NCI-H2227 (cell line): ENCODE measurements at regions not wholly inside any gene's neighbourhood (a gene's known extent, or its start where the extent isn't known, plus 50 kb on each side); places are given as distances from the start of the nearest gene placed in this dataset.

Source experiments
- DNase-seq: peaks from one replicate; lab custom pipeline; 2025; ENCODE audit not compliant: unreplicated experiment; lab: John Stamatoyannopoulos, UW

- no peak for DNase-seq
These were observed 52.1 kb upstream of the PDZD8 start for GRCh38 chr10:117427356-117427755.

- no peak for DNase-seq
These were observed 50.8 kb upstream of the PDZD8 start for GRCh38 chr10:117425974-117426566.

- no peak for DNase-seq
These were observed 49.8 kb upstream of the PDZD8 start for GRCh38 chr10:117424883-117425649.
